NCI-H526 (cell line): ENCODE measurements at regions not wholly inside any gene's neighbourhood (a gene's known extent, or its start where the extent isn't known, plus 50 kb on each side); places are given as distances from the start of the nearest gene placed in this dataset.
A peak's percentile ranks its signal among the peaks of the same experiment; 100 is the strongest.
"Not testable (repeated sequence)": the region's sequence is repeated elsewhere in the genome, so short reads cannot be mapped to it uniquely, and the experiment has no call there.

Experiments used
- DNase-seq, 2 experiments: peaks; one replicate each; lab custom pipeline; 2025; lab: John Stamatoyannopoulos, UW

DNA sequence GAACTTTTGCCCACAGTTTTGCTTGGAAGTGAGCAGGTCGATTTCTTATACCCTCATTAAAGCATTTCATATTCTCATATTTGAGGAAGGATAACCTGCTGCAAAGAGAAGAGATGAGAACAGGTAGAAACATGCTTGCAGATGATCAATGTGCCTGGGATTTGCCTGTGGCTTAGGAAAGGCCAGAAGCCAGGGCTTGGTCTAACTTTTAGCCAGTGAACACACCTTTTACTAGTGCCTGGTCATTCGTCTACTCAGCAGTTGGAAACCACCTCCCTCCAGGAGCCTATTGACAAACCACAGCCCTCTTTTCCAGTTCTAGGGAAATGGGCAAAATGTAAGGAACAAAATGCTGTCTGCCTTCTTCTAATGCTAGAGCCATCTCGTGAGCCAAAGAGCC lies 518.3 kb downstream of the ADRA2A start:
- no peak for DNase-seq

DNA sequence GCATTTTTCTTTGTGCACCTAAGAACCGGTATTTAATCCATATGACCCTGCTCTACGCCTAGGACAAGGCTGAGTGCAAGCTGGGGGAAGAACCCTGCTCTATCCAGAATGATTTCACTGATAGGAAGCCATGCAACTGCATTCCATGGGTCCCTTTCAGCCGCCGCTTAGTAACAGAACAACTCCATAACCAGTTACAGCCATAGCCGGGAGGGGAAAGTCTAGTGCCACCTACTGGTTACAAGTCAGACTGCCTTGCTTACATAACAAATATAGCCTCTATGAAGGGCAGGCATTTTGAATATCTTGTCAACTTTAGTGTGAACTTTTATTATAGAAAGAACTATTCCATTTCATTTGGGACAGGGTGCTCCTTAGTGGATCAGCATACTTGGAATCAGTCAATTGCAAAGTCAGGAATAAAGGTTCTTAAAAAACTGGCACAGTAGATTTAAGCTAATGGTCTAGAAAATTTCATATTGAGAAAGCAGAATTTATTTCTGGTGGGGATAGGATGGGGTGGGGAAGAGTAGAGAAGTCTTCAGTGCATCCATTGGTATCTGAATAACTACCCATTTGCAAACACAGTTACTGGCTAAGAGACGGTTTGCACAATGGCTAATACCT lies 521.7 kb downstream of the ADRA2A start:
- DNase-seq = peak in 1 of 2 experiments; percentile 50

DNA sequence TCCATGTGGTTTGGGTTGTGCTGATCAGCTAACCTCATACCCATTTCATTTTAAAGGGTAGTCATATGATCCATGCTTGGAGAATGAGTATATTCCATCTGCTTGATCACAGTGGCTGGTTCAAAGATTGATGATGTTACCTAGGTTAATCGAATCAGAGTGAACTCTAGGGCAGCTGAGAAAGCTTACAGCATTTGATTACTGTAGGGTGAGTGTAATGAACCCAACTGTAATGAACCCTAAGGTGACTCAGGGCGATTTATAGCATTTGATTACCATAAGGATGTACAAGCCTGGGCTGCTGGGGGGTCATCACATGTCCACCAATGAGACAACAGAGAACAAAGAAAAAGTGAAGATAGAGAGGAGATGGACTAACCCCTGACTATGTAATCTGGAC lies 523.1 kb downstream of the ADRA2A start:
- no peak for DNase-seq

DNA sequence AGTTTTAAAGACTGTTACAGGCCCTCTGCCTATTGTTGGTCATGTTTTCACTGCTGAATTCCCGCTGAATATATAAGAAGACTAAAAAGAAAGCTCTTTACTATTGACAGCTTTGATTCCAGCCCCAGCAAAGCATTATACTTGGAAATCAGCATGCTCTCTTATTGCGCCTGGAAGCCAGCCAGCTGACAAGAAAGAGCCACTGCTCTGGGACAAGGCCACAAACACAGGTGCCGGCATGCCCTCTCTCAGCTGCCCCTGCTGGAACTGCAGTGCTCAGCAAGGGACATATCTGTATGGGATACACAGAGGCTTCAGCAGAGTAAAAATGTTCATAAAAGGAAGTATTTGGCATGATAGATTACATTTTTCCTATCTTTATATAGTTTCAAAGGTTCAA lies 523.9 kb downstream of the ADRA2A start:
- DNase-seq = peak in 1 of 2 experiments; percentile 1

DNA sequence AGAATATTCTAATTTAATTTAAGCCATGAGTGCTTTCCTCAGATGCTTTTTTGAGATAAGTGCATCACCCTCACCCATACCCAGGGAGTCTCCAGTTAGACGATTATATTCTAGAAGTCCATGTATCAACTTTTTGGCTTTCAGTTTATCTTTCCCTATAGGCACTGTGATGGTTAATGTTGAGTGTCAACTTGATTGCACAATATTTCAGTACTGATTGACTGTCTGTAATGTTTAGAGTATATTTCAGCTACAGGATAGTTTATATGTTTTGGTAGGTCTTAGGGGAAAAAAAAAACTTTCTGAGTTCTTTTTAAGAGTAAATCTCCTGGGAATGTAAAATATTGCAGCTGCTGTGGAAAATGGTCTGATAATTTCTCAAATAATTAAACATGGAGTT lies 535.4 kb downstream of the ADRA2A start:
- DNase-seq = no peak

DNA sequence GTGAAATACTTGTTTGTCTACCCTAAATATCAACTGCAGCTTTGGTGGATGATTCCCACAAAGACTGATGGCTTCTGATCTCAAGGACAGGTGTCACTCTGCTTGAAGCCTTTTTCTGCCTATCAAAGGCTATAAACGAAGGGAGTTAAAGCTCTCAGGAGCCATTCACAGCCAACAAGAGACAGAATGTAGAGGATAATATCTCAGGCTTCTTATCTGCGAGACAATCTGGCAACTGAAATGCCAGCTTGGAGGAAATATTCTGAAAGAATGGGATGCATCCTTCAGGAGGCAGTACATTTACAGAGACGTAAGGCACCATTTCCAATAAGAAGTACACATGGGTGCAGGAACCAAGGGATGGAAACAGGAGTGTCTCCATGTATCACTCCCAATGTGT lies 549.4 kb downstream of the GPAM start:
- no peak for DNase-seq

DNA sequence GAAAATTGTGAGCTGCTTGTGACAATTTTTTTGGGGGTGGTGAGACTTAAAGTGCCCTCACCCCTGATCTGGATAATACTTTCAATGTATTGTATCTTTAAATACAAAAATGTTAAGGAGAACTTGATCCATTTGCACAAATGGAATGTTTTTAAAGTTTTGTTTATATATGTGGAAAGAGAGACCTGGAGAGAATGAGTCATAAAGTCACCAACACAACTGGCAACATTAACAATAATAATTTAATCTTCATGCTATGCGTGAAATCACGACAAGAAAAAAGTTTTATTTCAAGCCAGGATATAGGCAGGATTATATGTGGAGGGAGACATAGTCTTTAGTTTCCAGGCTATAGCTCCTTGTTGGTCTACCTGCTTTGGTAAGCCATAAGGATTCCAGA lies 537.5 kb downstream of the GPAM start:
- DNase-seq = no peak

DNA sequence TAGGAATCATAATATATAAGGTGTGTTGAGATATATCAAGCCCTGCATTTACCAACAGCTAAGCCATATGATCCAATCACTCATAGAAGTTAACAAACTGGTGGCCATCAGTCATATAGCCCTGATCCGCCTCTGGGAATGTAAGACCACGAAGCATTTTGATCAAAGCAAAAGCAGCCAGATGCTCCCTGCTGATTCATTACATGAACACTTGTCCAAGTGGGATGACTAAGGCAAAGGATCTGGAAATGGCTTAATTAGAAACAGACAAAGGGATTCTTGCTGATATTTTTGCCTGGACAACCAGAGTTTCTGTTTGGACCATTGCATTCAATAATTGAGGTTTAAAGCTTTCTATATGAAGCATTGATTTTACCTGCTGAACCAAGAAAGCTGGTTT lies 535.5 kb downstream of the GPAM start:
- DNase-seq = no peak

DNA sequence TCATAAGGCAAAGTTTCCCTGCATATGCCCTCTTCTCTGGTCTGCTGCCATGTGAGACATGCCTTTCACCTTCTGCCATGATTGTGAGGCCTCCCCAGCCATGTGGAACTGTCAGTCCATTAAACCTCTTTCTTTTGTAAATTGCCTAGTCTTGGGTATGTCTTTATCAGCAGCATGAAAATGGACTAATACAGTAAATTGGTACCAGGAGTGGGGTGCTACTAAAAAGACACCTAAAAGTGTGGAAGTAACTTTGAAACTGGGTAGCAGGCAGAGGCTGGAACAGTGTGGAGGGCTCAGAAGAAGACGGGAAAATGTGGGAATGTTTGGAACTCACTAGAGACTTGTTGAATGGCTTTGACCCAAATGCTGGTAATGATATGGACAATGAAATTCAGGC lies 534.5 kb downstream of the GPAM start:
- not testable (repeated sequence) for DNase-seq

DNA sequence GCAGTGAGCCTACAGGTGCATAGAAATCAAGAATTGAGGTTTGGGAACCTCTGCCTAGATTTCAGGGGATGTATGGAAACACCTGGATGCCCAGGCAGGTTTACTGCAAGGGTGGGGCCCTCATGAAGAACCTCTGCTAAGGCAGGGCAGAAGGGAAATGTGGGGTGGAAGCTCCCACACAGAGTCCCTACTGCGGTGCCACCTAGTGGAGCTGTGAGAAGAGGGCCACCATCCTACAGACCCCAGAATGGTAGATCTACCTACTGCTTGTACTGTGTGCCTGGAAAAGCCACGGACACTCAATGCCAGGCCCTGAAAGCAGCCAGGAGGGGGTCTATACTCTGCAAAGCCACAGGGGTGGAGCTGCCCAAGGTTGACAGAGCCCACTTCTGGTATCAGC lies 533.5 kb downstream of the GPAM start:
- peak in 1 of 2 experiments; percentile 0 for DNase-seq

DNA sequence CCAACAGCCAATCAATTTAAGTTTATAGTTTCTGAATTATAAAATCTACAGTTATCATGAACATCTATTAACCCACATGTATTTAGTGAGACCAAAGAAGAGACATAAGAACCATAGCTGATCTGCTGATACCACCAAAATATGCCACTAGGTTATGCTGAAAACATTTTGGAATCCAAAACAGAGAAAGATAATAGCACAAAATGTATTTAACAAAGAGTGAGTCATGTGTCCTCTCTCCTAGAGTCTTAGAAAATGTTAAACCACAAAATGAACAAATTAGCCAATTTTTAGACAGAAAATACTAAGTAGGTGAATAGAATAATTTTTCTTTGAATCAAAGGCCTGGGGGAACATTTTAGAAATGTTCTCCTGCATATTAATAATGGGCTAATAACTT lies 527.5 kb downstream of the GPAM start:
- DNase-seq = no peak

DNA sequence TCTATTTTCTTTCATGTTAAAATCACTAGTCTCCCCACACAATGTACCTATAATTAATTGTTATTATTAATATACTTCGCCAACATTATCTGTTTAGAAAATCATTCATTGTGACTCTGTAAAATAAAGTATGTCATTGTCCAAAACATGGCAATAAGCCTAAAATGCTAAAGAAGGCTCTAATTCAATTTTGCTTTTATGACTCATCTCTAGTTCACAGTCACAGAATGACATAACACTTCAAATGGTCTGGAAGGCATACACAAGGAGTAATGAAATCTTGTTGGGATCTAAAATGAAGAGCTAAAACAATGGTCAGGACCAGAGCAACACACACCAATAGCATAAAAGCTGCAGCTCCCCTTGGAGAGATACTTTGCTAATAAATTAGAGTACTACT lies 505.8 kb downstream of the GPAM start:
- no peak for DNase-seq

DNA sequence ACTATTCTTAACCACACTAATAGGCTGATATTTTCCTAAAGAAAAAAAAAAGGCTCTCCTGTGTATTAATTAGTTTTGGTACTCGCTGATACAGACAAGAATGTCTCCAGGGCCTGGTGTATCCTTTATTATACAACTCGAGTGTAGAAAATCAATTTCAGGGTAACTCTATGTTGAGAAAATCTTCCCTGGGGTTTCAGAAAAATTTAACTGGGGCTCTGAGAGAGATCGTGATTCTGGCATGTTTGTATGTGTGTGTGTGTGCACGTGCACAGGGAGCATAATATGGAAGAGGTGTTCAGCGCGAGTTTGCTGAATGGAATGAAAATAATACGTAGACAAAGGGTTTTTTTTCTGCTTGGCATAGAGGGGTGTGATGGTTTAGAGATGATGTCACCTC lies 496.8 kb downstream of the GPAM start:
- DNase-seq = no peak

DNA sequence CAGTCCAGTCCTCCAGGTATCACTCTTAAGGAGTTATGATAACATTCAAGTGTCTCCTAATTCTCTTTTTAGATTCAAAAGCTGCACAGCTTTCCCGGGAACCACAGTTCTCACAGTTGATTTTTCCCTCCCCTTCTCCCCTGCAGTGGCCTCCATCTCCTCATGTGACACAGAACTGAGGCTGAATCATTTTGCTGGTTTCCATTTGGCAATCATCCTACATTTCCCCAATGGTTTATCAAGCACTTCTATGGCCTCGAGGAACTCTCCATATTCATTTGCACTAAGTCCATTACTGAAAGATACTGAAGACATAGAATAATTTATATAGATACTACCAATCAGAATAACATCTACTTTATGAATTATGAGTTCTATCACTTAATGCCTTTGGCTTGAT lies 484.9 kb downstream of the GPAM start:
- no peak for DNase-seq

DNA sequence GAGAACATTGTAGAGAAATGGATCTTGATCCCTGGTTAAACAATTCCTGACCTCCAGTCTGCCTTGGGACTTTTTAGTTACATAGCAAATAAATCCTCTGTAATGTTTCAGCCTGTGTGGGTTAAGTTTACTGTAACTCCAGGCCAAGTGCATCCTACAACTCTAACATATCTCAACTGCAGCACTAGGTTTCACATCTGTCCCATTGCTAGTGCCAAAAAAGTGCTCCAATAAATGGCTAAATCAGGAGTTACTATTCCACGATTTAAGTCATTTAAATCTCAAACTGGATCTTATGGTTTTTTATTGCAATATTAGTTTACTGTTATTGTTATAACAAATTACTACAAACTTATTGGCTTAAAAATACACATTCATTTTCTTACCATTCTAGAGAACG lies 479.6 kb downstream of the GPAM start:
- no peak for DNase-seq

DNA sequence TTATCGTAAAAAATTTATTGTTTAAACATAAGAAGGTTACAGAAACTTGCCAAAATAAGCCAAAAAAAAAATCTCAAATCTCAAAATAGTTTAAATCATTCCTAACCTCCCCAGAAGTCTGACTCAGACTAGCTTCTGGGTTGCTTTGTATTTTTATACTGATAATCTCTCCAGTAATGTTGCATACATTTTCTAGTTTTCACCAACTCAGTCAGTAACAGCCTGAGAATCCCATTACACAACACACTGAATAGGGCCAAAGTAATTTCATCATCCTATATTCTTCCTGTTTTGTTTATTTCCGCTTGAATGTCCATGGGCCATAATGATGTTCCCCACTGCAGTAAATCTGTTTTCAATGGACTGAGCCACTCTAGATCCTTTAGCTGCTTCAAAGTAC lies 478.5 kb downstream of the GPAM start:
- no peak for DNase-seq

DNA sequence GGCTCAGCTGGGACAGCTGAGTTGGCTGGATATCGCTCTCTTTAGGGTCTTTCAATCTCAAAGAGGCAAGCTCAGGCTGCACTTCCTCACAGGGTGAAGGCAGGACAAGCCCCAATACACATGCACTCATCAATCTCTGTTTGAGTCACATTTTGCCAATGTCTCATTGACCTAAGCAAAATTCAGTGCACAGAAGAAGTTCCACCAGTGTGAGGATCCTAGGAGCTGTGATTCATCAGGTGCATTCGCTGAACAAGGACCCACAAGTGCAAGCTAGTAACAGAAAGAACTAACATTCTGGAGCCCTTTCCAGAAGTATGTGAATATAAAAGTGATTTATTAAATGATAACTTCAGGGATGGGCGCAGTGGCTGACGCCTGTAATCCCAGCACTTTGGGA lies 477.2 kb downstream of the GPAM start:
- no peak for DNase-seq

DNA sequence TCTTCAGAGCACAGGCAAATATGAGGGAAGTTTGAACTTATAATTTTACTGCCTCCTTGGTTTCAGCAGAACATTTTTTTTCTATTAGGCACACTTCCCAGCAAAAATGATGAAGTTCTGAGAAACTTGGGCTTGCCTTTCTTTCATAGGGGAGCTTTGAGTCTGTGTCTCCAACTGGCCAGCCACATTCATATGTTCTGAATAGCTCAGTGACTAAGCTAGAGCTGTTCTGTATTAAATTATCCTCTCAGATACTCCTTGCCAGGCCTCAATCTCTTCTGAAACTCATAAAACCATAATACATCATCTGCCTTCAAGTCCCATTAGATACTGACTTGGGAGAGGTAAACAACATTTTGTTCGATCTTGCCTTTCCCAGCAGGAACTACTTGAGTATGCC lies 476.5 kb downstream of the GPAM start:
- DNase-seq = no peak

DNA sequence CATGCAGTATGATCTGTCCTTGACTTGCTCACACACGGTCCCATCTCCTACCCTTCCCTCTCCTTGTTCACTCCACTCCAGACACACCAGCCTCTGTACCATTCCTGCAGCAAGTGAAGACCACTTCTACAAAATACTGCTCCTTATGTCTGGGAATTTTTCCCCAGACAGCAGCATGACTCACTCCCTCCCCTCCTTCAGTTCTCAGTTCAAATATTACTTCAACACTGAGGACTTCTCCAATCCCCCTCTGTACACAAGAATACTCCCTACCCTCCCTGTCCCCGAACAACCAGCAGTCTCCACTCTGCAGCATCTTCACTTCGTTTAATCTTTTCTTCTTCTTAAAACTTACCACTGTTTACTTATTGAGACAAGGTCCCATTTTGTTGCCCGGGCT lies 474.0 kb downstream of the GPAM start:
- no peak for DNase-seq

DNA sequence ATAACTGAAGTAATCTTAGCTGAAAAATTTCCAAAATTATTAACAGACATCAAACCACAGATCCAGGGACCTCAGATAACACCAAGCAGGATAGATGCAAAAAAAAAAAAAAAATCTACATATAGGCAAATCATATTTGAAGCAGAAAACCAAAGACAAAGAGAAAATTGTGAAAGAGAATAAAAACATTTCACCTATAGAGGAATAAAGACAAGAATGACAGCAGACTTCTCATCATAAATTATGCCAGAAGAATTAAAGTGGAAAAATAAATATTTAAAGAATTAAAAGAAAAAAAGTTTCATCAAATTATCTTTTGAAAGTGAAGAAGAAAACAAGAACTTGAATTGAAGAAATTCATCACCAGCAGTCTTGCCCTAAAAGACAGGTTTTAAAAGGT lies 467.5 kb downstream of the GPAM start:
- DNase-seq = no peak

DNA sequence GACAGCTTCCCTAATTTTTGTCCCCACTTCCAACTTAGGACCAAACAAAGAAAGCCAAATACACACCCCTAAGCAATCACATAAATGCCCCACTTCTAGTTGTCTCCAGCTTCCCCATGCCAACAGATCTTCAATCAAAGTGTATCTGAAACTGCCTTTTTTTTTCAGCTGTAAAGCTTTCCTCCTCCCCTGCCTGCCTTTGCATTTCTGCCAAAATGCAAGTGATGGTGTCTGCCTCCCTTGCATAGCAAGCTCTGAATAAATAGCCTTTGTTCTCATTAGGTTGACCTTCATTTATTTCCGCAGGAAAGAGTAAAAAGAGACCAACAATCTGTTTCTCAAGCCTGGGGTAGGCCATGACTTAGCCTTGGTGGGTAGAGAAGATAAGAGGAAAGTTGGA lies 459.4 kb downstream of the GPAM start:
- no peak for DNase-seq

DNA sequence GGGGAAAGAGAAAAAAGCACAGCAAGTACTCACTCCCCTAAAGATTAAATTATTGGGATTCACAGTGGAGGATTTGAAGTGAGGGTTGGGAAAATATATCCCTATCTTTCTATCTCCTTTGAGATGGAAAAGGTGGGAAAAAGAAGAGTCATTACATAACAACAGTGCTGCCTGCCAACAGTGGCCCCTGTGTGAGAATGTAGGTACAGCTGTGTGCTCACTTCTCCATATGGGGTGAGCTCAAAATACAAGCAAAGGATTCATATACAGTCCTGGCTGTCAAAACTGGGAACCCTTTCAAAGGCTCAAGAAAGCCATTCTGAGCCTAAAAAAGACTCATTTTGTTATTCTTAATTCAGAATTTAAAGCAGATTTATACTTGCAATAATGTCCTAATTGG lies 458.5 kb downstream of the GPAM start:
- no peak for DNase-seq

DNA sequence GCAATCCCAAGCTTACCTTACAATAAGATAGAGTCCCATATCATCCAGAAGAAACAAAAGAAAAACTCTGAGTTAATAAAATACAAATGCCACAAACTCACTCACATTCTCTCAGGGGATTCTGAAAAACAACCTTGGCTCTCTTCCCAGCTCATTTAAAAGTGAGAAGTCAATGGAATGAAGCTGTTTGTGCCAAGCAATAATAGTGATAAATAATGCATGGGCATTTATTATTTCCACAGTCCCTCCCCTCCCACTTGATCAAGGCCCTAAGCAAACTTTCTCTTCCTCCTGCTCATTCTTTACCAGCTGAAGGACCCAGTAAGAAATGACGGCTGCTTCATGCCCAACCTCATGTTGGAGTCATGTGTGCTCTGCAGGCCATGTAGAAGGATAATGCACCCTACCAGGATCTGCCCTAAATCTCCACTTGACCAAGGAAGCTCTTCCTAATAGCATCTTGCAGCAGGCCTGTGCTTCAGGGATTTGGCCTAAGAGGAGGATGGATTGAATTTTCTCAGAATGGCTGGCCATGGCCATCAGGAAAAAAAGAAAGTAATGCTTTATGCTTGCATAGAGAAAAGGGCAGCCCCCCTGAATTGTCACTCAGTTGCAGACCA lies 451.3 kb downstream of the GPAM start:
- no peak for DNase-seq

DNA sequence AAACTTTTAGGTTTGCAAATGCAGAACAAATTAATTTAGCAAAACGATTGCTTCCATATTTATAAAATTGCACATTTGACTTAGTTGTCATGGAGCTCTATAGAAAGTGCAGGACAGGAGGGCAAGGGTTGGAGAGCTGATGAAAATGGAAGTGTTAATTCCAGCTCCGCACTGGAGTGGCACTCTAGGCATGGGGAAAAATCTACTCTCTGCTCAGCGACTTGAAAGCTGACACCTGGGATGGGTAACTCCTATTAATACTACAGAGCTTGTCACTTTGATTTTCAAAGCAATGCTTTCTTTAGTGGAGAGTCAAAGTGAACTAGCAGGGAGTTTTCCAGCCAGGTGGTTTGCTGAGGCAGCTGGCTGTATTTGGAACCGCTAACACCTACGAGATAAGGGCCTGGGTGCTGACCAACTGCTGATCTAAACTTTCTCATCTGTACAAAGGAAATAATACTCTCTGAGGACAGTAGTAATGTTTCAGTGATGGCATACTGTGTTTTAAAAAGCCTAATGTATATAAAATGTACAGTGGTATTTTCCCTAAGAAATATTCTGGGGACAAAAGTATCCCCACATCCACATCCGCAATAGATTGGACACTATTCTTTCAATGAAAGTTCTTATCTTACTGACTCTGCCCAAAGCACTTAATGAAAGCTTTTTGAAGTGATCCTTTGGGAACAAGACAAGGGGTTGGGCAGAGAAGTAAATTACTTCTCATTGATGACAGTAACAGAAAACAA lies 444.3 kb downstream of the GPAM start:
- DNase-seq = no peak
